ENCODE measurements at regions not wholly inside any gene's neighbourhood (a gene's known extent, or its start where the extent isn't known, plus 50 kb on each side); places are given as distances from the start of the nearest gene placed in this dataset.
A peak's percentile ranks its signal among the peaks of the same experiment; 100 is the strongest.

GRCh38 chr9:93372391-93372790 is 79.1 kb upstream of the FAM120A start:
- Histone ChIP-seq H3K4me3 (no peak overlapping the region), H3K36me3 (ENCODE audit: low read depth, missing control alignments) (no peaks in the 10 kb centered on the region), H3K9me3 (no peaks in the 10 kb centered on the region), H3K27ac (no peak overlapping the region), H3K4me1 (no peaks in the 10 kb centered on the region), H3K27me3 (no peaks in the 10 kb centered on the region)
- TF ChIP-seq POLR2A (IDR thresholded peaks at IDR 0.05): no peak
- TF ChIP-seq, protein P1, sequence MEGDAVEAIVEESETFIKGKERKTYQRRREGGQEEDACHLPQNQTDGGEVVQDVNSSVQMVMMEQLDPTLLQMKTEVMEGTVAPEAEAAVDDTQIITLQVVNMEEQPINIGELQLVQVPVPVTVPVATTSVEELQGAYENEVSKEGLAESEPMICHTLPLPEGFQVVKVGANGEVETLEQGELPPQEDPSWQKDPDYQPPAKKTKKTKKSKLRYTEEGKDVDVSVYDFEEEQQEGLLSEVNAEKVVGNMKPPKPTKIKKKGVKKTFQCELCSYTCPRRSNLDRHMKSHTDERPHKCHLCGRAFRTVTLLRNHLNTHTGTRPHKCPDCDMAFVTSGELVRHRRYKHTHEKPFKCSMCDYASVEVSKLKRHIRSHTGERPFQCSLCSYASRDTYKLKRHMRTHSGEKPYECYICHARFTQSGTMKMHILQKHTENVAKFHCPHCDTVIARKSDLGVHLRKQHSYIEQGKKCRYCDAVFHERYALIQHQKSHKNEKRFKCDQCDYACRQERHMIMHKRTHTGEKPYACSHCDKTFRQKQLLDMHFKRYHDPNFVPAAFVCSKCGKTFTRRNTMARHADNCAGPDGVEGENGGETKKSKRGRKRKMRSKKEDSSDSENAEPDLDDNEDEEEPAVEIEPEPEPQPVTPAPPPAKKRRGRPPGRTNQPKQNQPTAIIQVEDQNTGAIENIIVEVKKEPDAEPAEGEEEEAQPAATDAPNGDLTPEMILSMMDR (IDR thresholded peaks at IDR 0.05): no peak
- intact Hi-C loops (cut with DNase I; ENCODE audit: low total_unique reads): no loop called here
- DNase-seq: no peak

DNA sequence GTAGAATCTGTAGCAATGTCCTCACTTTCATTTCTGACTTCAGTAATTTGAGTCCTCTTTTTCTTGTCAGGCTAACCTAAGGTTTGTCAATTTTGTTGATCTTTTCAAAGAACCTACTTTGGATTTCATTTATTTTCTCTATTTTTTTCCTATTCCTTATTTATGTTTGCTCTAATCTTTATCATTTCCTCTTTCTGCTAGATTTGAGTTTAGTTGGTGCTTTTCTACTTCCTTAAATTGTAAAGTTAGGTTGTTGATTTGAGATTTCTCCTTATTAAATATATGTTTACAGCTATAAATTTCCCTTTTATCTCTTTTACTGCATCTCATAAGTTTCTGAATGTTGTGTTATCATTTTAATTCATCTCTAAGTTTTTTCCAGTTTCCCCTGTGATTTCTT is 75.1 kb upstream of the FAM120A start:
- H3K9me3 ChIP-seq: no peaks in the 10 kb centered on the region
- H3K27ac ChIP-seq: no peak overlapping the region
- no peaks in the 10 kb centered on the region for H3K36me3 ChIP-seq (ENCODE audit: low read depth, missing control alignments)
- intact Hi-C loops (cut with DNase I; ENCODE audit: low total_unique reads): no loop called here
- H3K4me3 ChIP-seq: no peak overlapping the region
- no peaks in the 10 kb centered on the region for H3K4me1 ChIP-seq
- TF ChIP-seq, protein P1 (IDR thresholded peaks at IDR 0.05): no peak
- TF ChIP-seq POLR2A (IDR thresholded peaks at IDR 0.05): no peak
- no peaks in the 10 kb centered on the region for H3K27me3 ChIP-seq
- no peak for DNase-seq

DNA sequence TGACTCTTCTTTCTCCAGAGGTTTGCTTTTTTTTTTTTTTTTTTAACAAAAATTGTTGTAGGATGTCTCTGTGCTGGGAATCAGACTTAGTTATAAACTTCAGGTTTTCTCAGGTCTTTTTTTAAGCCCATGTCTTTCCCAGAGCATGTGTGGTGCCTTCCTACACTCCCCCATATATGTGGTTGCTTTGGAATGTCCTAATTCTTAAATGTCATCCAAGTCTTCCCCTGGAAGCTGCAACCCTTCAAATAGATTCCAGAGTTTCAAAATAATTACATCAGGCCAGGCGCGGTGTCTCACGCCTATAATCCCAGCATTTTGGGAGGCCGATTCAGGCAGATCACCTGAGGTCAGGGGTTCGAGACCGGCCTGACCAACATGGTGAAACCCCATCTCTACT is 73.2 kb upstream of the FAM120A start:
- Histone ChIP-seq H3K36me3 (ENCODE audit: low read depth, missing control alignments) (no peaks in the 10 kb centered on the region), H3K4me1 (no peaks in the 10 kb centered on the region), H3K27me3 (no peaks in the 10 kb centered on the region), H3K27ac (no peak overlapping the region), H3K4me3 (no peak overlapping the region), H3K9me3 (no peaks in the 10 kb centered on the region)
- DNase-seq: no peak
- 83 to 96% methylated on average over 6 of the region's 6 CpGs for WGBS, 2 donors
- no peak for TF ChIP-seq POLR2A (IDR thresholded peaks at IDR 0.05)
- TF ChIP-seq, protein P1 (IDR thresholded peaks at IDR 0.05): no peak
- intact Hi-C loops (cut with DNase I; ENCODE audit: low total_unique reads): no loop called here

DNA sequence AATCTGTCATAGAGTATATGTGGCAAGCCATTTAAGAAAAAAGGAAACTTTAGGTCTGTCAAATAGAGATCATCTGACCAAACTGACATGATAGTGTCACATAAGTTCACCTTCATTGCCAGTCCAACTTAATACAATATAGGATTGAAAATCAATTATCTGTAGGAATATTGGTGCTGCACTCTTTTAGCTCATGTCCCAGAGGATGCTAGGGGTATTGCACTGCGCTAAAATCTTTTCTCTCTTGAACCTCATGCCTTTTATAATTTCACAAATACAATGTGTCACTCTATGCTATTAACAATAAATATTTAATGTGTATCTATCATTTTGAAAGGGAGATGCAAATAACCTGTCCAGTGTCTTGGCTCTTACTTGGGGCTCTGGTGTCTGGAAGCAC is 72.4 kb upstream of the FAM120A start:
- WGBS, 2 donors: 90 to 94% methylated on average over 1 of the region's 1 CpG
- no peaks in the 10 kb centered on the region for H3K27me3 ChIP-seq
- no peak overlapping the region for H3K27ac ChIP-seq
- H3K4me3 ChIP-seq: no peak overlapping the region
- H3K4me1 ChIP-seq: no peaks in the 10 kb centered on the region
- H3K36me3 ChIP-seq (ENCODE audit: low read depth, missing control alignments): no peaks in the 10 kb centered on the region
- intact Hi-C loops (cut with DNase I; ENCODE audit: low total_unique reads): no loop called here
- no peak for DNase-seq
- no peaks in the 10 kb centered on the region for H3K9me3 ChIP-seq
- TF ChIP-seq, protein P1 (IDR thresholded peaks at IDR 0.05): peak in 1 of 3 experiments; percentile 34
- TF ChIP-seq POLR2A (IDR thresholded peaks at IDR 0.05): no peak

DNA sequence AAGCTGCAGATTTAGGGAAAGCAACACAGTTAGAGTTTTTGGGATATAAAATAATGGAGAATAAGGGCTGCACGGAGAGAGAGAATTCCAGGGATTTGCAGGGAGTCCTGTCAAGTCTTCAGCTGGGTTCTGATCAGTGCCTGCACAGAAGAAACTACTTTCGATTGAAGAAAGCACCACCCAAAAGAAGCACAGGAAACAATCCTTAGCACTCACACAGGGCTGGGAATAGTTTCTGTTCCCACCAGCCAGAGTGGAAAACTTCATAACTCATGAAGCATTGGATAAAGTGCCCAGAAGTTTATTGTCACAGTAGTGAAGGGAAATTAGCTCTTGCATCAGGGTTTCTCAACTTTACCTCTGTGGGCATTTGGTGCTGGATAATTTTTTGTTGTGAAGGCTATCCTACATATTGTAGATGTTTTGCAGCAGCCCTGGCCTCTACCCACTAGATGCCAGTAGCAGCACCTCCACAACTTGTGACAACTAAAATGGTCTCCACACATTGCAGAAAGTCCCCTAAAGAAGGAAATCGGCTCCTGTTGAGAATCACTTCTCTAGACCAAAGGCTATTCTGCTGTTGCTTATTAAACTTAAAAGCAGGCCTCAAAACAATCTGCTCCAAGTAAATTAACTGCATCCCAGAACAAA is 71.0 kb upstream of the FAM120A start:
- 83 to 86% methylated on average over 3 of the region's 3 CpGs for WGBS, 2 donors
- no peaks in the 10 kb centered on the region for H3K27me3 ChIP-seq
- no peaks in the 10 kb centered on the region for H3K4me1 ChIP-seq
- H3K9me3 ChIP-seq: no peaks in the 10 kb centered on the region
- no peaks in the 10 kb centered on the region for H3K36me3 ChIP-seq (ENCODE audit: low read depth, missing control alignments)
- H3K27ac ChIP-seq: no peak overlapping the region
- no peak for TF ChIP-seq POLR2A (IDR thresholded peaks at IDR 0.05)
- TF ChIP-seq, protein P1 (IDR thresholded peaks at IDR 0.05): no peak
- no peak for DNase-seq
- intact Hi-C loops (cut with DNase I; ENCODE audit: low total_unique reads): no loop called here
- no peak overlapping the region for H3K4me3 ChIP-seq
